GM23338 (cell line): ENCODE measurements at regions not wholly inside any gene's neighbourhood (a gene's known extent, or its start where the extent isn't known, plus 50 kb on each side); places are given as distances from the start of the nearest gene placed in this dataset.

Experiments used
- CREB1 ChIP-seq: fragments of 250-450 bp; sonication (Bioruptor Pico); IDR thresholded peaks from 2 replicates; pipeline ENCODE4 v1.5.0; 2020; ENCODE audit warnings: low read depth, mild to moderate bottlenecking, moderate library complexity
- EZH2 ChIP-seq: fragments of 200-600 bp; sonication (generic); IDR thresholded peaks from one replicate; pipeline ENCODE4 v1.8.0; 2017; ENCODE audit warnings: antibody characterized with exemption, mild to moderate bottlenecking, low read depth; ENCODE audit not compliant: unreplicated experiment
- TF ChIP-seq, protein P1 (sequence below), 2 experiments: fragments of 200-600 bp in 1 of 2; sonication (generic) in 1 of 2; conservative IDR thresholded peaks; 2 replicates each; pipeline versions ENCODE4 v1.5.1 to v1.6.1; 2016 to 2017; ENCODE audit warnings: antibody characterized with exemption in 2 of 2, low read depth in 2 of 2, mild to moderate bottlenecking in 2 of 2, moderate library complexity in 1 of 2

DNA sequence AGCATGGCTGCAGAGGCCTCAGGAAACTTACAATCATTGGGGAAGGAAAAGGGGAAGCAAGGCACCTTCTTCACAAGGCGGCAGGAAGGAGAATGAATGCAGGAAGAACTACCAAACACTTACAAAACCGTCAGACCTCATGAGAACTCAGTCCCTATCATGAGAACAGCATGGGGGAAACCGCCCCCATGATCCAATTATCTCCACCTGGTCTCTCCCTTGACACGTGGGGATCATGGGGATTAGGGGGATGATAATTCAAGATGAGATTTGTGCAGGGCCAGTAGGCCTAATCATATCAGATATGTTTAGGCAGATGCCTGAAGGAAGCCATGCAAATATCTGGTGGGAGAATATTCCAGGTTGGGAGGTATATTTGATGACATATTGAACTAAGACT is 1176.4 kb upstream of the CDH18 start:
- TF ChIP-seq CREB1: no peak
- TF ChIP-seq, protein P1, sequence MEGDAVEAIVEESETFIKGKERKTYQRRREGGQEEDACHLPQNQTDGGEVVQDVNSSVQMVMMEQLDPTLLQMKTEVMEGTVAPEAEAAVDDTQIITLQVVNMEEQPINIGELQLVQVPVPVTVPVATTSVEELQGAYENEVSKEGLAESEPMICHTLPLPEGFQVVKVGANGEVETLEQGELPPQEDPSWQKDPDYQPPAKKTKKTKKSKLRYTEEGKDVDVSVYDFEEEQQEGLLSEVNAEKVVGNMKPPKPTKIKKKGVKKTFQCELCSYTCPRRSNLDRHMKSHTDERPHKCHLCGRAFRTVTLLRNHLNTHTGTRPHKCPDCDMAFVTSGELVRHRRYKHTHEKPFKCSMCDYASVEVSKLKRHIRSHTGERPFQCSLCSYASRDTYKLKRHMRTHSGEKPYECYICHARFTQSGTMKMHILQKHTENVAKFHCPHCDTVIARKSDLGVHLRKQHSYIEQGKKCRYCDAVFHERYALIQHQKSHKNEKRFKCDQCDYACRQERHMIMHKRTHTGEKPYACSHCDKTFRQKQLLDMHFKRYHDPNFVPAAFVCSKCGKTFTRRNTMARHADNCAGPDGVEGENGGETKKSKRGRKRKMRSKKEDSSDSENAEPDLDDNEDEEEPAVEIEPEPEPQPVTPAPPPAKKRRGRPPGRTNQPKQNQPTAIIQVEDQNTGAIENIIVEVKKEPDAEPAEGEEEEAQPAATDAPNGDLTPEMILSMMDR (conservative IDR thresholded peaks at IDR 0.05; ENCODE audit: low read depth in 2 of 2): no peak
- no peak for TF ChIP-seq EZH2
